GM12878 (cell line): ENCODE measurements at regions not wholly inside any gene's neighbourhood (a gene's known extent, or its start where the extent isn't known, plus 50 kb on each side); places are given as distances from the start of the nearest gene placed in this dataset.

Experiments used
- BHLHE40 ChIP-seq, 2 experiments: fragments of 450-650 bp in 1 of 2; IDR thresholded peaks; 2 replicates each; pipeline ENCODE4 v1.6.1; 2011 to 2017; ENCODE audit warnings: low read depth in 2 of 2, borderline replicate concordance in 1 of 2, improper control_type of control experiment in 1 of 2, low read length in 1 of 2, mild to moderate bottlenecking in 1 of 2
- GABPA ChIP-seq: IDR thresholded peaks from 2 replicates; pipeline ENCODE4 v1.6.1; 2014; ENCODE audit warnings: antibody characterized with exemption, low read depth, mild to moderate bottlenecking, inconsistent platforms
- HCFC1 ChIP-seq: fragments of 150-350 bp; IDR thresholded peaks from 2 replicates; pipeline ENCODE4 v1.6.1; 2014; ENCODE audit warnings: low read length
- MXI1 ChIP-seq: fragments of 150-350 bp; IDR thresholded peaks from 2 replicates; pipeline ENCODE4 v1.6.1; 2011; ENCODE audit warnings: low read depth, mild to moderate bottlenecking, inconsistent platforms, low read length, improper control_type of control experiment
- NR2C2 ChIP-seq: IDR thresholded peaks from 2 replicates; pipeline ENCODE4 v1.6.1; 2011; ENCODE audit warnings: borderline replicate concordance, low read depth; ENCODE audit not compliant: control insufficient read depth, insufficient read length
- POLR2AphosphoS5 ChIP-seq: IDR thresholded peaks from 2 replicates; pipeline ENCODE4 v1.6.1; 2011; ENCODE audit warnings: mild to moderate bottlenecking, low read length, inconsistent platforms
- YBX1 ChIP-seq: fragments of 450-650 bp; IDR thresholded peaks from 2 replicates; pipeline ENCODE4 v1.6.1; 2016; ENCODE audit warnings: antibody characterized with exemption
- TF ChIP-seq, protein P1 (sequence below), 3 experiments: IDR thresholded peaks in 2 of 3; conservative IDR thresholded peaks in 1 of 3; 2 replicates each; pipeline ENCODE4 v1.5.1; 2011; ENCODE audit warnings: low read depth in 3 of 3, low read length in 3 of 3, mild to moderate bottlenecking in 3 of 3, control low read depth in 2 of 3, moderate library complexity in 2 of 3, inconsistent platforms in 1 of 3, mixed read lengths in 1 of 3; ENCODE audit not compliant: control insufficient read depth in 2 of 3, insufficient read depth in 1 of 3; ENCODE audit errors: extremely low read depth in 1 of 3
- TF ChIP-seq, protein P2 (sequence below): fragments of 150-350 bp; IDR thresholded peaks from 2 replicates; pipeline ENCODE4 v1.6.1; 2016; ENCODE audit warnings: low read depth, low read length

DNA sequence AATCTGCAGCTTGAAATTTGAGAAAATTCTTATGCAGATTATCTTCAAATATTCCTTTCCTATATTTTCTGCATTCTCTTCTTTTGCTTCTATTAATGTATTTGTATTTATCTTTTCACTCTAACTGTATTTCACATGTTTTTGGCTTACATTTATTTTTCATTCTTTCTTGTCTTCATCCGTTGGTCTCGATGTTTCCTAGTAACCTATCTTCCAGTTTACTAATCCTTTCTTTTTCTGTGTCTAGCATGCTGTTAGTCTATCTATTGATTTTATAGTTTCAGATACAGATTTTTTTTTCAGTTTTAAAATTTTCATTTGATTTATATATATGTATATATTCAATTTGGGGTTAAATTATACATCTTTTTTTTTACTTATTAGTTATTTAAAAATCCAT, 556.2 kb downstream of the RFPL4B start:
- no peak for TF ChIP-seq MXI1
- TF ChIP-seq, protein P1, sequence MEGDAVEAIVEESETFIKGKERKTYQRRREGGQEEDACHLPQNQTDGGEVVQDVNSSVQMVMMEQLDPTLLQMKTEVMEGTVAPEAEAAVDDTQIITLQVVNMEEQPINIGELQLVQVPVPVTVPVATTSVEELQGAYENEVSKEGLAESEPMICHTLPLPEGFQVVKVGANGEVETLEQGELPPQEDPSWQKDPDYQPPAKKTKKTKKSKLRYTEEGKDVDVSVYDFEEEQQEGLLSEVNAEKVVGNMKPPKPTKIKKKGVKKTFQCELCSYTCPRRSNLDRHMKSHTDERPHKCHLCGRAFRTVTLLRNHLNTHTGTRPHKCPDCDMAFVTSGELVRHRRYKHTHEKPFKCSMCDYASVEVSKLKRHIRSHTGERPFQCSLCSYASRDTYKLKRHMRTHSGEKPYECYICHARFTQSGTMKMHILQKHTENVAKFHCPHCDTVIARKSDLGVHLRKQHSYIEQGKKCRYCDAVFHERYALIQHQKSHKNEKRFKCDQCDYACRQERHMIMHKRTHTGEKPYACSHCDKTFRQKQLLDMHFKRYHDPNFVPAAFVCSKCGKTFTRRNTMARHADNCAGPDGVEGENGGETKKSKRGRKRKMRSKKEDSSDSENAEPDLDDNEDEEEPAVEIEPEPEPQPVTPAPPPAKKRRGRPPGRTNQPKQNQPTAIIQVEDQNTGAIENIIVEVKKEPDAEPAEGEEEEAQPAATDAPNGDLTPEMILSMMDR (IDR thresholded peaks at IDR 0.05 in 2 of 3, conservative IDR thresholded peaks at IDR 0.05 in 1 of 3; ENCODE audit: control insufficient read depth in 2 of 3, extremely low read depth in 1 of 3, insufficient read depth in 1 of 3, low read depth in 3 of 3, low read length in 3 of 3) = no peak
- TF ChIP-seq YBX1 = no peak
- no peak for TF ChIP-seq HCFC1
- TF ChIP-seq POLR2AphosphoS5 = no peak
- TF ChIP-seq GABPA = no peak
- TF ChIP-seq, protein P2, sequence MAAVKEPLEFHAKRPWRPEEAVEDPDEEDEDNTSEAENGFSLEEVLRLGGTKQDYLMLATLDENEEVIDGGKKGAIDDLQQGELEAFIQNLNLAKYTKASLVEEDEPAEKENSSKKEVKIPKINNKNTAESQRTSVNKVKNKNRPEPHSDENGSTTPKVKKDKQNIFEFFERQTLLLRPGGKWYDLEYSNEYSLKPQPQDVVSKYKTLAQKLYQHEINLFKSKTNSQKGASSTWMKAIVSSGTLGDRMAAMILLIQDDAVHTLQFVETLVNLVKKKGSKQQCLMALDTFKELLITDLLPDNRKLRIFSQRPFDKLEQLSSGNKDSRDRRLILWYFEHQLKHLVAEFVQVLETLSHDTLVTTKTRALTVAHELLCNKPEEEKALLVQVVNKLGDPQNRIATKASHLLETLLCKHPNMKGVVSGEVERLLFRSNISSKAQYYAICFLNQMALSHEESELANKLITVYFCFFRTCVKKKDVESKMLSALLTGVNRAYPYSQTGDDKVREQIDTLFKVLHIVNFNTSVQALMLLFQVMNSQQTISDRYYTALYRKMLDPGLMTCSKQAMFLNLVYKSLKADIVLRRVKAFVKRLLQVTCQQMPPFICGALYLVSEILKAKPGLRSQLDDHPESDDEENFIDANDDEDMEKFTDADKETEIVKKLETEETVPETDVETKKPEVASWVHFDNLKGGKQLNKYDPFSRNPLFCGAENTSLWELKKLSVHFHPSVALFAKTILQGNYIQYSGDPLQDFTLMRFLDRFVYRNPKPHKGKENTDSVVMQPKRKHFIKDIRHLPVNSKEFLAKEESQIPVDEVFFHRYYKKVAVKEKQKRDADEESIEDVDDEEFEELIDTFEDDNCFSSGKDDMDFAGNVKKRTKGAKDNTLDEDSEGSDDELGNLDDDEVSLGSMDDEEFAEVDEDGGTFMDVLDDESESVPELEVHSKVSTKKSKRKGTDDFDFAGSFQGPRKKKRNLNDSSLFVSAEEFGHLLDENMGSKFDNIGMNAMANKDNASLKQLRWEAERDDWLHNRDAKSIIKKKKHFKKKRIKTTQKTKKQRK = no peak
- TF ChIP-seq NR2C2 = no peak
- no peak for TF ChIP-seq BHLHE40 (IDR thresholded peaks at IDR 0.05; ENCODE audit: borderline replicate concordance in 1 of 2, low read depth in 2 of 2, low read length in 1 of 2)
